GM13976 (cell line): ENCODE measurements at regions not wholly inside any gene's neighbourhood (a gene's known extent, or its start where the extent isn't known, plus 50 kb on each side); places are given as distances from the start of the nearest gene placed in this dataset.

Source experiments
- DNase-seq: peaks from one replicate; pipeline ENCODE4 v3.0.0; 2012; ENCODE audit warnings: low spot score
- CTCF ChIP-seq: IDR thresholded peaks from 2 replicates; pipeline ENCODE4 v1.5.1; 2012; ENCODE audit warnings: borderline replicate concordance, mild to moderate bottlenecking; ENCODE audit not compliant: insufficient read depth; ENCODE audit errors: extremely low read depth, missing control alignments, control extremely low read depth
- in situ Hi-C: fragments of 300-500 bp; cut with MboI; formaldehyde crosslinking; loops from one replicate; pipeline ENCODE4 v1.12.0; 2022; ENCODE audit warnings: low sequenced_read_pairs, mixed read lengths, inconsistent platforms; ENCODE audit not compliant: unreplicated experiment

- DNase-seq: no peak
- in situ Hi-C loops: no loop called here
- TF ChIP-seq CTCF: no peak
Observed at GRCh38 chr2:147173798-147174197, 671.0 kb upstream of the ACVR2A start.

GRCh38 chr2:147173189-147173581, 671.6 kb upstream of the ACVR2A start:
- TF ChIP-seq CTCF: no peak
- DNase-seq: no peak
- in situ Hi-C loops: no loop called here

- DNase-seq: no peak
- in situ Hi-C loops: no loop called here
- no peak for TF ChIP-seq CTCF
Observed at GRCh38 chr2:147172493-147173188, 672.2 kb upstream of the ACVR2A start.

- in situ Hi-C loops: no loop called here
Observed at GRCh38 chr2:147171941-147172340, 672.9 kb upstream of the ACVR2A start.

GRCh38 chr2:147170932-147171331, 673.9 kb upstream of the ACVR2A start:
- DNase-seq: no peak
- in situ Hi-C loops: no loop called here
- TF ChIP-seq CTCF: no peak

More at GRCh38 chr2:147171941-147172340, 672.9 kb upstream of the ACVR2A start:
- no peak for TF ChIP-seq CTCF
- no peak for DNase-seq

GRCh38 chr2:147165697-147166382, 679.0 kb upstream of the ACVR2A start:
- TF ChIP-seq CTCF: no peak
- in situ Hi-C loops: no loop called here
- DNase-seq: no peak
